DMS53 treated with DMSO at 0.1 percent for 48 hours (cell line): ENCODE measurements at regions not wholly inside any gene's neighbourhood (a gene's known extent, or its start where the extent isn't known, plus 50 kb on each side); places are given as distances from the start of the nearest gene placed in this dataset.
"Not testable (repeated sequence)": the region's sequence is repeated elsewhere in the genome, so short reads cannot be mapped to it uniquely, and the experiment has no call there.

Source experiments
- DNase-seq: peaks from one replicate; lab custom pipeline; 2025; ENCODE audit not compliant: unreplicated experiment; lab: John Stamatoyannopoulos, UW

- no peak for DNase-seq
These were observed 106.1 kb upstream of the STC2 start for GRCh38 chr5:173434270-173434669.

DNA sequence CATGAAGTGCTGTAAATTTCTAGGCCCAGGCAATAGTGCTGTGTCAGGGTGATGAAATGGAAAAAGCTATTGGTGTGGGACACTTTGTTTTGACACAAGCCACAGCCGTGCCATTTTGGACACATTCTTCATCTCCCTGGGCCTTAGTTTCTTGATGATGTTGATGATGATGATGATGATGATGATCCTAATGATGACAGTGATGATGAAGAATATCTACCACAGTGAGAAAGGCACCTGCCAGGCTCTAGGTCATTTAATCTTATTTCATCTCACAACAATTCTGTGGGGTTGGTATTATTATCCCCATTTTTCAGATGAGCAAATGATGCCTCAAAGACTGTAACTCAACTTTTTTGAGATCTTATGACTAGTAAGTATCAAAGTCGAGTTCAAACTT is 102.2 kb upstream of the STC2 start:
- no peak for DNase-seq

DNA sequence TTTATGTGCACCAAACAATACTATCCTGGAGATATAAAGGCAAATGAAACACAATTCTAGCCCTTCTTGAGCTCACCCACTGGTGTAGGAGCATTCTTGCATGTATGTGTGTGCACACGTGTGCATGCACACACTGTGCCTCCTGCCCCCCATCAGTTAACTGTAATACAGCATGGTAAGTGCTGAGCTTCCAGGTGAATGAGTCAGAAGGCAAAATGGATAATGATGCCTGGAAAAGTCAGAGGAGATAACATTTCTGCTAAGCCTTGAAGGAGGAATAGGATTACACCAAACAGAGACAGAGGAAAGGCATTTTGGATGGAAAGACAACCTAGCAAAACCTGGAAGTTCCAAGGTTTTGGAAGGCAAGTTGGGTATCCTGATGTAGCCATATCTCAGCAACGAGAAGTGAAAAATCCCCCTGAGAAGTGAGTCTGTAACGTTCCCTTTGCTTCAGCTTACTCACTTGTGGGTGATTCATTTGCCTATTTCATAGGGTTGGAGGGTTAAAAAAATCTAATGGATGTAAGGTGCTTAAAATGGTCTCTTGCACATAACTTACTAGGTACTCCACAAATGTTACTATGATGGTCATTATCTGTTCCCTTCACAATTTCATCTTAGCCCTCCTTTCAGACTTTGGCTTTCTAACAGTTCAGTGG is 101.4 kb upstream of the STC2 start:
- no peak for DNase-seq

- no peak for DNase-seq
These were observed 95.4 kb upstream of the STC2 start for GRCh38 chr5:173423452-173424117.

DNA sequence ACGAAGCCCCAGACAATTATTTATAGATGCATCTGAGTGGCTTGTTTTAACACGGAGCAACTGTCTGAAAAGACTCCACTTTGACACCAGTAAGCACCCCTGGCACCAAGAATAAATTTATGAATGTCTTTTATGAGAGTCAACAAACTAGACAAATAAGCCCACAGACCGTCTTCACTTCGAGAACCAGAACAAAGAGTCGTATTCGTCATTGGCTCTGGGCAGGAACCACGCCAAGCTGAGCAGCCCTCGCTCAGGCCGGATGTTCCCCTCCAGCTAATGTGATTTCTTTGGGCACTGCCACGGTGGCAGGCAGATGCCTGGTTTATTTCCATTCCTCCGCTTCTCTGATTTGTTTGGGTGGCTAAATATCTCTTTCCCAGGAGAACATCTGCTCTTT is 91.9 kb upstream of the STC2 start:
- DNase-seq: no peak

- DNase-seq: no peak
These were observed 85.3 kb upstream of the STC2 start for GRCh38 chr5:173413471-173413982.

DNA sequence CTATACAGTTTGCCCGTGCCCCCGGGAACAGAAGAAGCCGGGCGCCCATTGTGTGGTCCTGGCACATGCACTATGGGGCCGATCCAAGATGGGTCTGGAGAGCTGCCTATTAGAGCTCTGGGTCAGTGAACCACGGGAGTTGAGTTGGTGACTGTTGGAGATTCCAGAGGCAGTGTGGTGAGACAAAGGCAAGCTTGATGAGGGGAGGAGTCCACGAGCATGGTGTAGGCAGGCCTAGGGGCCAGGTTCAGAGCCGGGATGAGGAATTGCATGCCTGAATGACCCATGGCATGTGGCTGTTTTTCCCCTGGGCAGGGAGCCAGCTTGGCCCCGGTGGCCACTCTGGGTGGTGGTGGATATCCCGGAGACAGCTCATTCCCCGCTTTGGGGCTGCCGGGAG is 84.4 kb upstream of the STC2 start:
- no peak for DNase-seq

- no peak for DNase-seq
These were observed 83.8 kb upstream of the STC2 start for GRCh38 chr5:173411791-173412555.

GRCh38 chr5:173410459-173411233 is 82.4 kb upstream of the STC2 start:
- no peak for DNase-seq

DNA sequence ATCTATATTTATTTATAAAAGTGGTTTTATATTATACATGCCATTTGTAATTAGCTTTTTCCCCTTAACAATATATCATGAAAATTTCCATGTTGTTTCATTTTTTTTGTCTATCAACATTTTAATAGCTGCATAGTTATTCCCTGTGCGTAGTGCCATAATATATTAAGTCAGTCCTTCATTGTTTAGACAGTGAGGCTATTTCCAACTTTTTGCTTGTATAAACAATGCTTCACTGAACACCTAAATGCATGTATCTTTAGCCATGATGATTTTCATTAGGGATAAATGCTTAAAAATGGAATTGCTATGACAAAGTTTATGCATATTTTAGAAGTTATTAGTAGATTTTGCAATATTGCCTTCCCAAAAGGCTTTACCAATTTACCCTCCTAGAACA is 80.7 kb upstream of the STC2 start:
- DNase-seq: no peak

DNA sequence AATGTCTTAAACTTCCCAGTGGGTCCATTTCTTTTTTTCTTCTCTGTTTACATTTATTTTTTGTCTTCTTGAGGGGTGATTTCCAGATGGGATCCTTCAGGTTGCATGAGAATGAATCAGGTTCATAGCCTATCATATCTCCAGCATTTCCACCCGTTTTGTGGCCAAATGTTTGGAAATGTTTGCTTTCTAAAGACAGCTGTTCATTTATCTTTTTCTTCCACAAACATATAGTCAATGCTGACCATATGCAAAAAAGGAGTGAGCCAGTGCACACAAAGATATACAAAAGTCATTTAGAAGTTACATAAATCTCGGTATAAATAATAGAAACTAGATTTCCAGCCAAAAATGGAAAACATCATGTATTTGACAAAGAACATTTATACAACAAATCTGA is 71.6 kb upstream of the STC2 start:
- no peak for DNase-seq

DNA sequence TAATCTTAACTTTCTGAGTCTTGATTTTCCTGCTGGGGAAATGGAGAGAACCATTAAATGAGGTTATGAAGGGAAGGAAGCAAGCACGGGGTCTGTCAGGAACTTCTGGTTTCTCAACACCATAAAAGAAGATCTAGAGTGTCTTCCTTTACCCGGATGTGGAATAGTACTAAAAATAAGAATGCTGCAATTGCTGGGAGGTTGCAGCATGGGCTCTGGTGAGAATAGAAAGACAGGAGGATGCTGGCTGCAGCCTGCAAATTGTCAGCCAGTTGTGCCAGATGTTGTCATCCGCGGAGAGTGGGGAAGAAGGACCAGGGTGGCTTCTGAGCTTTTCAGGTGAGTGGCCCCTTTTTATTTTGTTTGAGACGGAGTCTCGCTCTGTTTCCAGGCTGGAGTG is 69.3 kb upstream of the STC2 start:
- no peak for DNase-seq

- DNase-seq: no peak
These were observed 68.2 kb upstream of the STC2 start for GRCh38 chr5:173396311-173396993.

- no peak for DNase-seq
These were observed 67.7 kb upstream of the STC2 start for GRCh38 chr5:173395933-173396308.

GRCh38 chr5:173395257-173395932 is 67.2 kb upstream of the STC2 start:
- DNase-seq: no peak

GRCh38 chr5:173394701-173395100 is 66.5 kb upstream of the STC2 start:
- DNase-seq: no peak

- no peak for DNase-seq
These were observed 64.0 kb upstream of the STC2 start for GRCh38 chr5:173392172-173392571.

DNA sequence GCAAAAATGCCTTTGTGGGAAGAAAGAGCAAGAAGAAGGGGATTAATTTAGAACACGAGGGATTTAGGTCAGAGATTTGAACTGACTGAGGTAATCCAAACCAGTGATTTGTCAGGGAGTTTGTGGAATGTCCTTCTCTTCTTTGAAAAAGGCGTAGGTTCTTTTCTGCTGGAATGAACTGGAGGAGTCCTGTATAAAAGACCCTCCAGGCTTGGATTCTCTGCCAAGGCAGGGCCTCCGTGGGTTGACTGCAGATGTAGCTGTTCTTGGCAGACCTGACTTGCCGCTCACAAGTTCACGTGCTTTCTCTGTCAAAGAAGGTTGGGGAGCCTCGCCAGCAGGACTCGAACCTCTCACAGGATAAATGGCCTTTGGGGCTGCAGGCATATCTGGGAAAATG is 62.8 kb upstream of the STC2 start:
- no peak for DNase-seq

DNA sequence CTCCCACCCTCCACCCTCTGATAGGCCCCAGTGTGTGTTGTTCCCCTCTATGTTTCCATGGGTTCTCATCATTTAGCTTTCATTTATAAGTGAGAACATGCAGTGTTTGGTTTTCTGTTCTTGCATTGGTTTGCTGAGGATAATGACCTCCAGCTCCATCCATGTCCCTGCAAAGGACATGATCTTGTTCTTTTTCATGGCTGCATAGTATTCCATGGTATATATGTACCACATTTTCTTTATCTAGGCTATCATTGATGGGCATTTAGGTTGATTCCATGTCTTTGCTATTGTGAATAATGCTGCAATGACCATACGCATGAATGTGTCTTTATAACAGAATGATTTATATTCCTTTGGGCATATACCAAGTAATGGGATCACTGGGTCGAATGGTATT is 59.1 kb upstream of the STC2 start:
- DNase-seq: not testable (repeated sequence)

- no peak for DNase-seq
These were observed 57.7 kb upstream of the STC2 start for GRCh38 chr5:173385832-173386360.
